Heart left ventricle (tissue), 16 donors: ENCODE measurements at regions not wholly inside any gene's neighbourhood (a gene's known extent, or its start where the extent isn't known, plus 50 kb on each side); places are given as distances from the start of the nearest gene placed in this dataset.
A peak's percentile ranks its signal among the peaks of the same experiment; 100 is the strongest.

ENCODE experiments used
- ATAC-seq, 4 donors: fragments of 200-7000 bp; cut with Tn5 transposase; one replicate each; pipeline ENCODE4 v1.9.1; 2020 to 2022; ENCODE audit warnings: moderate library complexity in 4 of 4, mild to moderate bottlenecking in 3 of 4, moderate number of reproducible peaks in 1 of 4
- DNase-seq, 5 donors: peaks; one replicate each; pipeline ENCODE4 v3.0.0-alpha.2; 2020
- H3K27ac ChIP-seq, 12 donors: fragments of 200-600 bp; sonication (generic) in 4 of 12; one replicate each; pipeline versions ENCODE4 v1.5.0 to v1.8.0; 2016 to 2022; ENCODE audit warnings: mild to moderate bottlenecking in 2 of 12
- H3K27me3 ChIP-seq, 9 donors: fragments of 200-600 bp; sonication (generic) in 2 of 9; one replicate each; pipeline versions ENCODE4 v1.5.1 to v1.8.0; 2016 to 2022; ENCODE audit warnings: mild to moderate bottlenecking in 3 of 9
- H3K36me3 ChIP-seq, 9 donors: fragments of 200-600 bp; sonication (generic) in 2 of 9; one replicate each; pipeline versions ENCODE4 v1.5.0 to v1.8.0; 2018 to 2022; ENCODE audit warnings: mild to moderate bottlenecking in 2 of 9
- H3K4me1 ChIP-seq, 12 donors: fragments of 200-600 bp; sonication (generic) in 4 of 12; one replicate each; pipeline versions ENCODE4 v1.5.0 to v1.8.0; 2016 to 2022; ENCODE audit warnings: mild to moderate bottlenecking in 3 of 12
- H3K4me3 ChIP-seq, 12 donors: fragments of 200-600 bp; sonication (generic) in 4 of 12; one replicate each; pipeline versions ENCODE4 v1.5.0 to v1.8.0; 2017 to 2022; ENCODE audit warnings: mild to moderate bottlenecking in 9 of 12, moderate library complexity in 4 of 12
- H3K9me3 ChIP-seq, 12 donors: fragments of 200-600 bp; sonication (generic) in 4 of 12; one replicate each; pipeline versions ENCODE4 v1.5.0 to v1.8.0; 2016 to 2022; ENCODE audit warnings: mild to moderate bottlenecking in 1 of 12
- POLR2A ChIP-seq, 2 donors: fragments of 450-650 bp; IDR thresholded peaks; one replicate each; pipeline ENCODE4 v1.6.1; 2017; ENCODE audit warnings: antibody characterized with exemption in 2 of 2, mild to moderate bottlenecking in 2 of 2, moderate library complexity in 2 of 2
- WGBS, 4 donors: extraction: QIAGEN DNeasy Blood & Tissue Kit in 2 of 4; methylation state at CpG; one replicate each; pipeline versions ENCODE4 v1.1.5 to v1.1.7; 2013 to 2018; 5-methylcytosine and 5-hydroxymethylcytosine counted together
- intact Hi-C, 10 donors: fragments of 100-400 bp; cut with DNase I; formaldehyde crosslinking; loops; one replicate each; pipeline versions ENCODE4 v1.11.1 to v1.14.2; 2022
- TF ChIP-seq, protein P1 (sequence below), 12 donors: fragments of 200-600 bp; sonication (generic) in 4 of 12; IDR thresholded peaks; one replicate each; pipeline versions ENCODE4 v1.5.0 to v1.8.0; 2018 to 2022; ENCODE audit warnings: antibody characterized with exemption in 12 of 12, mild to moderate bottlenecking in 5 of 12
- donor health status: ischemic (EF 13 %, LVEDD 7.1; RV severe dilation, severe dysfunction).
- donor health status: healthy with polysubstance abuse.
- donor health status: DM: no; HTN: yes; CAD: no.
- donor health status: DM: no; HTN: no; CAD: no.
- donor health status: ischemic (EF 25% LVEDD 6.9; RV normal size, moderate dysfunction).
- donor health status: ischemic (EF 25% LVEDD 5.7; RV mildly dilated, moderate dysfunction).
- donor health status: healthy.
- donor health status: DM: yes; HTN: yes; CAD: no.
- donor health status: ischemic (EF 35%, LVEDD 5.7; RV mildly dilated, moderate dysfunction).
- donor health status: nonischemic (EF 11% LVEDD 7.7; RV severe dilation, severe dysfunction).
- donor health status: DM: yes; HTN: yes; CAD: no.
- donor health status: PGD.
- donor health status: ischemic (EF 29% LVEDD 5.4; RV normal size, mild dysfunction).
- donor health status: nonischemic (EF 23%, LVEDD 6.1; RV moderate dilation, normal function).

DNA sequence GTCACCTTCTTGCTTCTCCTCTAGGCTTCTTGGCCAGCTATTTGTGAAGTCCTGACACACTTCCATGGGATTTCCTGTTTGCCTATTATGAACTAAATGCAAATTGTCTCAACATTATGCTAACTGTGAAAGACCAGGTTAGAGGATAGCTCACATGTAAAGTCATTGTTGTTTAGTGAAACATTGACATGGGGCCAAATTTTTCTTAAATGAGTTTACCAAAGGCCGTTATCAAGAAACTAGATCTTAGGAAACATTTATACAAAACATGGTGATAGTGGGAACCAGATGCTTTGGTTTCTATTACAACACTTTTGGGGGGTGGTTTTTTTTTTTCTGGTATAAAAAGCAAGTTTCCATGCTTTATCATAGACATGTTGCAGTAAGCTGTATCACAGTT, 466.8 kb upstream of the FAM241A start:
- H3K4me1 ChIP-seq, result peaks cover 0 to 4% (median 0%) of the 10 kb centered on the region in 12 donors
- no peaks in the 10 kb centered on the region for H3K27me3 ChIP-seq
- DNase-seq, result no peak
- H3K36me3 ChIP-seq, result no peaks in the 10 kb centered on the region
- no peaks in the 10 kb centered on the region for H3K9me3 ChIP-seq
- H3K27ac ChIP-seq, result peak overlapping the region in 1 of 12 donors; percentile 41
- 48 to 68% (median 56%) methylated on average over 1 of the region's 1 CpG for WGBS, 4 donors
- ATAC-seq, result peak in 1 of 4 donors; percentile 49
- H3K4me3 ChIP-seq, result no peak overlapping the region
- no peak for TF ChIP-seq POLR2A (IDR thresholded peaks at IDR 0.05)
- intact Hi-C loops, result no loop called here

DNA sequence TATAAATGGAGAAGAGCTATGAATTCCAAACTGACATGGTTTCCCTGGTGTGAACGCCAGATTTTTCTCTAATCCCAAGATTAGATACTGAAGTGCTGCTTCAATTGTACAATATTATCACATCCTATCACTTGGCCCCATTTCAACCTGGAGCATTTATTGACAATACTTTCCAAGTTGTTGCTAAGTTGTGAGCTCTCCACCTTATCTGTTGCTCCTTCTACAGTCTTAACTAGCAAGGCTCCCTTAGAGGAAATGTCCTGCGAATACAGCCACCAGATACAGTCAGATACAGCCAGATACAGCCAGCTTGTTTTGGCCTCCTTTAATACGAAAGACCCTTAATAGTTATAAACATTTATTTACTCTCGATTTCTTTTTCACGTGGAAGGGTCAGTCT, 466.3 kb upstream of the FAM241A start:
- intact Hi-C loops, result no loop called here
- WGBS, 4 donors, result 25 to 39% (median 28%) methylated on average over 5 of the region's 5 CpGs

DNA sequence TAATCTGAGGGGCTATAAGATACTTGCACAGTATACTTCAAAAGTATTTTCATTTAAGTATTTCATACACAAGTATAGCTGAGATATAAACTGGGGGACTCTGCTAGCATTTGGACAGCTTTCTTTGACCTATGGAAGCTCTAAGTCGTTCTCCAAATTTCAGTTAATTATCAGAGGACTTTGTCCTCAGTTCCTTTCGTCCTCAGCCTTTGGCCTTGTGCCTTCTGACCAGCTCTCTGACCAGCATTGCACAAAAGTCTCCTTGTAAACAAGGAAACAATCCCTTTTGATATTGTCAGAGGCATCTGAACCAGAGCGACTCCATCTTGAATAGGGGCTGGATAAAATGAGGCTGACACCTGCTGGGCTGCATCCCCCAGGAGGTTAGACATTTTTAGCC, 464.0 kb upstream of the FAM241A start:
- Histone ChIP-seq H3K4me1 (peaks cover 0 to 4% (median 0%) of the 10 kb centered on the region in 12 donors), H3K4me3 (no peak overlapping the region), H3K27me3 (no peaks in the 10 kb centered on the region), H3K36me3 (no peaks in the 10 kb centered on the region), H3K9me3 (peaks cover 0 to 9% (median 0%) of the 10 kb centered on the region in 12 donors), H3K27ac (no peak overlapping the region)
- no peak for ATAC-seq
- intact Hi-C loops, result no loop called here
- no peak for DNase-seq
- TF ChIP-seq, protein P1, sequence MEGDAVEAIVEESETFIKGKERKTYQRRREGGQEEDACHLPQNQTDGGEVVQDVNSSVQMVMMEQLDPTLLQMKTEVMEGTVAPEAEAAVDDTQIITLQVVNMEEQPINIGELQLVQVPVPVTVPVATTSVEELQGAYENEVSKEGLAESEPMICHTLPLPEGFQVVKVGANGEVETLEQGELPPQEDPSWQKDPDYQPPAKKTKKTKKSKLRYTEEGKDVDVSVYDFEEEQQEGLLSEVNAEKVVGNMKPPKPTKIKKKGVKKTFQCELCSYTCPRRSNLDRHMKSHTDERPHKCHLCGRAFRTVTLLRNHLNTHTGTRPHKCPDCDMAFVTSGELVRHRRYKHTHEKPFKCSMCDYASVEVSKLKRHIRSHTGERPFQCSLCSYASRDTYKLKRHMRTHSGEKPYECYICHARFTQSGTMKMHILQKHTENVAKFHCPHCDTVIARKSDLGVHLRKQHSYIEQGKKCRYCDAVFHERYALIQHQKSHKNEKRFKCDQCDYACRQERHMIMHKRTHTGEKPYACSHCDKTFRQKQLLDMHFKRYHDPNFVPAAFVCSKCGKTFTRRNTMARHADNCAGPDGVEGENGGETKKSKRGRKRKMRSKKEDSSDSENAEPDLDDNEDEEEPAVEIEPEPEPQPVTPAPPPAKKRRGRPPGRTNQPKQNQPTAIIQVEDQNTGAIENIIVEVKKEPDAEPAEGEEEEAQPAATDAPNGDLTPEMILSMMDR (IDR thresholded peaks at IDR 0.05), result no peak
- no peak for TF ChIP-seq POLR2A (IDR thresholded peaks at IDR 0.05)
- 77 to 82% (median 78%) methylated on average over 3 of the region's 3 CpGs for WGBS, 4 donors

More for the DNA sequence above, 466.3 kb upstream of the FAM241A start:
- H3K4me3 ChIP-seq, result no peak overlapping the region
- no peaks in the 10 kb centered on the region for H3K36me3 ChIP-seq
- no peak for ATAC-seq
- no peaks in the 10 kb centered on the region for H3K9me3 ChIP-seq
- DNase-seq, result no peak
- TF ChIP-seq, protein P1 (IDR thresholded peaks at IDR 0.05), result no peak
- peaks cover 0 to 4% (median 0%) of the 10 kb centered on the region in 12 donors for H3K4me1 ChIP-seq
- H3K27me3 ChIP-seq, result no peaks in the 10 kb centered on the region
- peak overlapping the region in 1 of 12 donors; percentile 41 for H3K27ac ChIP-seq

DNA sequence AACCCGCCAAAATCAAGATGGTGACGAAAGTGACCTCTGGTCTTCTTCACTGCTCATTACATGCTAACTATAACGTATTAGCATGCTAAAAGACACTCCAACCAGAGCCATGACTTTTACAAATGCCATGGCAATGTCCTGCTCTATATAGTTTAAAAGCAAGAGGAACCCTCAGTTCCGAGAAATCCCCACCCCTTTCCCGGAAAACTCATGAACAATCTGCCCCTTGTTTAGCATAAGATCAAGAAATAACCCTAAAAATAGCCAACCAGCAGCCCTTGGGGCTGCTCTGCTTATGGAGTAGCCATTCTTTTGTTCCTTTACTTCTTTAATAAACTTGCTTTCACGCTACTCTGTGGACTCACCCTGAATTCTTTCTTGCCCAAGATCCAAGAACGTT, 463.5 kb upstream of the FAM241A start:
- DNase-seq (no peak), ATAC-seq (no peak)
- peaks cover 0 to 4% (median 0%) of the 10 kb centered on the region in 12 donors for H3K4me1 ChIP-seq
- no peaks in the 10 kb centered on the region for H3K36me3 ChIP-seq
- no peak overlapping the region for H3K27ac ChIP-seq
- H3K9me3 ChIP-seq, result peaks cover 0 to 9% (median 0%) of the 10 kb centered on the region in 12 donors
- no peaks in the 10 kb centered on the region for H3K27me3 ChIP-seq
- H3K4me3 ChIP-seq, result no peak overlapping the region
- TF ChIP-seq, protein P1 (IDR thresholded peaks at IDR 0.05), result no peak
- no peak for TF ChIP-seq POLR2A (IDR thresholded peaks at IDR 0.05)
- intact Hi-C loops, result no loop called here
- WGBS, 4 donors, result 79 to 83% (median 82%) methylated on average over 7 of the region's 7 CpGs

DNA sequence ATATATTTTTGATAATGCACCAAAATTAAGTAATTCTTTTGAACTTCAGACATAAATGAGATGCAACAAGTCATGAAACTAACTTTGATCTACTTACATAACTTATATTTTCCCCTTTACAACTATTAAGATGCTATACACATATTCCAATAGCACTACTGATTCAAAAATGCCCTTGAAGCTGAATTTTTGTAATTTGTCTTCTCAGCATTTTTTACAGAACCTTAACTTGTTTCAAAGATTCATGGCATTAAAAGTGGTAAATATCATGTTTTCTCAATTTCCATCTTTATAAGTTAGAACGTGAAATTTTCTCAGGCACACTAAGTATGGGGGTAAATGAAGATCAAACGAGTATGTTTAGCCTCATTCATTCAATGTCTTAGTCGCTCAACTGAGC, 460.0 kb upstream of the FAM241A start:
- 86 to 91% (median 88%) methylated on average over 3 of the region's 3 CpGs for WGBS, 4 donors
- TF ChIP-seq, protein P1 (IDR thresholded peaks at IDR 0.05), result no peak
- TF ChIP-seq POLR2A (IDR thresholded peaks at IDR 0.05), result no peak
- Histone ChIP-seq H3K36me3 (no peaks in the 10 kb centered on the region), H3K4me3 (no peak overlapping the region), H3K27ac (no peak overlapping the region), H3K27me3 (no peaks in the 10 kb centered on the region), H3K4me1 (no peaks in the 10 kb centered on the region), H3K9me3 (peaks cover 0 to 9% (median 0%) of the 10 kb centered on the region in 12 donors)
- ATAC-seq, result no peak
- intact Hi-C loops, result no loop called here
- no peak for DNase-seq
